GM23338 (cell line): ENCODE measurements at regions not wholly inside any gene's neighbourhood (a gene's known extent, or its start where the extent isn't known, plus 50 kb on each side); places are given as distances from the start of the nearest gene placed in this dataset.

Experiments used
- ATAC-seq: fragments of 200-7000 bp; cut with Tn5 transposase; 3 replicates; pipeline ENCODE4 v1.9.1; 2020
- DNase-seq: peaks from one replicate; pipeline ENCODE4 v3.0.0-alpha.2; 2015; ENCODE audit warnings: low spot score
- H2AFZ ChIP-seq: fragments of 200-600 bp; sonication (generic); 2 replicates; pipeline ENCODE4 v1.8.0; 2016; ENCODE audit warnings: antibody characterized with exemption, mild to moderate bottlenecking, moderate library complexity
- H3F3A ChIP-seq: fragments of 200-600 bp; sonication (generic); replicated peaks from 2 replicates; pipeline ENCODE4 v1.8.0; 2017; ENCODE audit warnings: antibody characterized with exemption, mixed run types, low read depth
- H3K27ac ChIP-seq: fragments of 200-600 bp; sonication (generic); 2 replicates; pipeline ENCODE4 v1.6.1; 2016; ENCODE audit warnings: low read depth
- H3K27me3 ChIP-seq: fragments of 200-600 bp; sonication (generic); 2 replicates; pipeline ENCODE4 v1.8.0; 2016; ENCODE audit warnings: mild to moderate bottlenecking, mixed run types, moderate library complexity; ENCODE audit not compliant: insufficient read depth
- H3K36me3 ChIP-seq: fragments of 200-600 bp; sonication (generic); 2 replicates; pipeline ENCODE4 v1.8.0; 2016; ENCODE audit warnings: mild to moderate bottlenecking; ENCODE audit not compliant: insufficient read depth
- H3K4me1 ChIP-seq: fragments of 200-600 bp; sonication (generic); 2 replicates; pipeline ENCODE4 v1.8.0; 2016; ENCODE audit warnings: mild to moderate bottlenecking, moderate library complexity; ENCODE audit not compliant: insufficient read depth
- H3K4me2 ChIP-seq: fragments of 200-600 bp; sonication (generic); 2 replicates; pipeline ENCODE4 v1.7.1; 2017; ENCODE audit warnings: mixed run types
- H3K4me3 ChIP-seq: fragments of 200-600 bp; sonication (generic); 2 replicates; pipeline ENCODE4 v1.6.1; 2016; ENCODE audit warnings: mixed run types
- H3K79me2 ChIP-seq: fragments of 200-600 bp; sonication (generic); replicated peaks from 2 replicates; pipeline ENCODE4 v1.8.0; 2017; ENCODE audit warnings: mild to moderate bottlenecking; ENCODE audit not compliant: insufficient read depth
- H3K9me2 ChIP-seq: fragments of 200-600 bp; sonication (generic); 2 replicates; pipeline ENCODE4 v1.8.0; 2017; ENCODE audit not compliant: insufficient read depth
- H4K20me1 ChIP-seq: fragments of 200-600 bp; sonication (generic); replicated peaks from 2 replicates; pipeline ENCODE4 v1.8.0; 2017; ENCODE audit warnings: mild to moderate bottlenecking; ENCODE audit not compliant: insufficient read depth
- H3K27ac Mint-ChIP-seq: 2 replicates; pipeline ENCODE4 v1.8.0; 2020; ENCODE audit warnings: inconsistent platforms, mild to moderate bottlenecking, moderate library complexity, mixed read lengths
- H3K27me3 Mint-ChIP-seq: 3 replicates; pipeline ENCODE4 v1.8.0; 2022; ENCODE audit warnings: low read depth, mild to moderate bottlenecking, moderate library complexity, mixed read lengths, inconsistent platforms; ENCODE audit not compliant: insufficient read depth, poor library complexity
- H3K36me3 Mint-ChIP-seq: 3 replicates; pipeline ENCODE4 v1.8.0; 2021; ENCODE audit warnings: low read depth, mild to moderate bottlenecking, inconsistent platforms, moderate library complexity, mixed read lengths
- H3K4me1 Mint-ChIP-seq: 3 replicates; pipeline ENCODE4 v1.8.0; 2020; ENCODE audit warnings: mild to moderate bottlenecking, inconsistent platforms, mixed read lengths
- H3K4me3 Mint-ChIP-seq: 3 replicates; pipeline ENCODE4 v1.8.0; 2021; ENCODE audit warnings: moderate library complexity, mild to moderate bottlenecking, inconsistent platforms, mixed read lengths
- H3K9me3 Mint-ChIP-seq: 3 replicates; pipeline ENCODE4 v1.8.0; 2020; ENCODE audit warnings: moderate library complexity, mild to moderate bottlenecking, inconsistent platforms, mixed read lengths
- CREB1 ChIP-seq: fragments of 250-450 bp; sonication (Bioruptor Pico); IDR thresholded peaks from 2 replicates; pipeline ENCODE4 v1.5.0; 2020; ENCODE audit warnings: low read depth, mild to moderate bottlenecking, moderate library complexity
- EZH2phosphoT487 ChIP-seq: fragments of 200-600 bp; sonication (generic); IDR thresholded peaks from one replicate; pipeline ENCODE4 v1.8.1; 2018; ENCODE audit warnings: antibody characterized with exemption; ENCODE audit not compliant: unreplicated experiment
- JUNB ChIP-seq: IDR thresholded peaks from one replicate; pipeline ENCODE4 v1.6.1; 2016; ENCODE audit warnings: antibody characterized with exemption; ENCODE audit not compliant: unreplicated experiment
- NANOG ChIP-seq: IDR thresholded peaks from 2 replicates; pipeline ENCODE4 v1.6.1; 2016; ENCODE audit warnings: antibody characterized with exemption, borderline replicate concordance
- POLR2AphosphoS5 ChIP-seq: IDR thresholded peaks from 2 replicates; pipeline ENCODE4 v1.6.1; 2016; ENCODE audit warnings: antibody characterized with exemption, low read depth
- REST ChIP-seq: IDR thresholded peaks from one replicate; pipeline ENCODE4 v1.6.1; 2018; ENCODE audit warnings: antibody characterized with exemption; ENCODE audit not compliant: unreplicated experiment
- STAT1 ChIP-seq: IDR thresholded peaks from one replicate; pipeline ENCODE4 v1.6.1; 2016; ENCODE audit warnings: antibody characterized with exemption; ENCODE audit not compliant: unreplicated experiment
- ZNF114 ChIP-seq: fragments of 250-450 bp; sonication (Bioruptor Pico); IDR thresholded peaks from 2 replicates; pipeline ENCODE4 v1.5.0; 2020; ENCODE audit warnings: mild to moderate bottlenecking, moderate library complexity
- ZNF331 ChIP-seq: fragments of 250-450 bp; sonication (Bioruptor Pico); IDR thresholded peaks from 2 replicates; pipeline ENCODE4 v1.5.0; 2020; ENCODE audit warnings: low read depth, mild to moderate bottlenecking, moderate library complexity
- TF ChIP-seq, protein P1 (sequence below): IDR thresholded peaks from 2 replicates; pipeline ENCODE4 v1.6.1; 2016; ENCODE audit warnings: antibody characterized with exemption
- TF ChIP-seq, protein P2 (sequence below): fragments of 250-450 bp; sonication (Bioruptor Pico); IDR thresholded peaks from 2 replicates; pipeline ENCODE4 v1.5.0; 2020; ENCODE audit warnings: mild to moderate bottlenecking, moderate library complexity
- TF ChIP-seq, protein P3 (sequence below), 2 experiments: fragments of 200-600 bp in 1 of 2; sonication (generic) in 1 of 2; conservative IDR thresholded peaks; 2 replicates each; pipeline versions ENCODE4 v1.5.1 to v1.6.1; 2016 to 2017; ENCODE audit warnings: antibody characterized with exemption in 2 of 2, low read depth in 2 of 2, mild to moderate bottlenecking in 2 of 2, moderate library complexity in 1 of 2

GRCh38 chr6:168823397-168824212 is 382.6 kb downstream of the SMOC2 start (continued):
- no peak for TF ChIP-seq REST
- no peak for TF ChIP-seq NANOG
- no peak for TF ChIP-seq ZNF331 (CRISPR knock-in tag)
- TF ChIP-seq CREB1, result no peak
- no peak for TF ChIP-seq STAT1
- TF ChIP-seq, protein P1, sequence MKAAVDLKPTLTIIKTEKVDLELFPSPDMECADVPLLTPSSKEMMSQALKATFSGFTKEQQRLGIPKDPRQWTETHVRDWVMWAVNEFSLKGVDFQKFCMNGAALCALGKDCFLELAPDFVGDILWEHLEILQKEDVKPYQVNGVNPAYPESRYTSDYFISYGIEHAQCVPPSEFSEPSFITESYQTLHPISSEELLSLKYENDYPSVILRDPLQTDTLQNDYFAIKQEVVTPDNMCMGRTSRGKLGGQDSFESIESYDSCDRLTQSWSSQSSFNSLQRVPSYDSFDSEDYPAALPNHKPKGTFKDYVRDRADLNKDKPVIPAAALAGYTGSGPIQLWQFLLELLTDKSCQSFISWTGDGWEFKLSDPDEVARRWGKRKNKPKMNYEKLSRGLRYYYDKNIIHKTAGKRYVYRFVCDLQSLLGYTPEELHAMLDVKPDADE, result no peak

GRCh38 chr6:168822376-168822775 is 381.4 kb downstream of the SMOC2 start:
- Mint-ChIP-seq H3K9me3 (no peaks in the 10 kb centered on the region; the same call in 2 of the 3 replicates), H3K27ac (no peak overlapping the region), H3K4me3 (no peak overlapping the region), H3K4me1 (peaks cover 16% of the 10 kb centered on the region), H3K27me3 (peaks cover 5% of the 10 kb centered on the region), H3K36me3 (no peaks in the 10 kb centered on the region)
- Histone ChIP-seq H3K79me2 (no peaks in the 10 kb centered on the region), H3K4me2 (no peak overlapping the region), H3F3A (no peaks in the 10 kb centered on the region), H3K27ac (no peak overlapping the region), H3K4me1 (no peaks in the 10 kb centered on the region; the same call in 1 of the 2 replicates), H3K9me2 (no peaks in the 10 kb centered on the region), H2AFZ (no peak overlapping the region), H3K4me3 (no peak overlapping the region), H4K20me1 (no peaks in the 10 kb centered on the region), H3K36me3 (no peaks in the 10 kb centered on the region), H3K27me3 (no peaks in the 10 kb centered on the region)
- DNase-seq (no peak), ATAC-seq (no peak)
- no peak for TF ChIP-seq POLR2AphosphoS5
- TF ChIP-seq JUNB, result no peak
- TF ChIP-seq CREB1, result no peak
- TF ChIP-seq, protein P2, sequence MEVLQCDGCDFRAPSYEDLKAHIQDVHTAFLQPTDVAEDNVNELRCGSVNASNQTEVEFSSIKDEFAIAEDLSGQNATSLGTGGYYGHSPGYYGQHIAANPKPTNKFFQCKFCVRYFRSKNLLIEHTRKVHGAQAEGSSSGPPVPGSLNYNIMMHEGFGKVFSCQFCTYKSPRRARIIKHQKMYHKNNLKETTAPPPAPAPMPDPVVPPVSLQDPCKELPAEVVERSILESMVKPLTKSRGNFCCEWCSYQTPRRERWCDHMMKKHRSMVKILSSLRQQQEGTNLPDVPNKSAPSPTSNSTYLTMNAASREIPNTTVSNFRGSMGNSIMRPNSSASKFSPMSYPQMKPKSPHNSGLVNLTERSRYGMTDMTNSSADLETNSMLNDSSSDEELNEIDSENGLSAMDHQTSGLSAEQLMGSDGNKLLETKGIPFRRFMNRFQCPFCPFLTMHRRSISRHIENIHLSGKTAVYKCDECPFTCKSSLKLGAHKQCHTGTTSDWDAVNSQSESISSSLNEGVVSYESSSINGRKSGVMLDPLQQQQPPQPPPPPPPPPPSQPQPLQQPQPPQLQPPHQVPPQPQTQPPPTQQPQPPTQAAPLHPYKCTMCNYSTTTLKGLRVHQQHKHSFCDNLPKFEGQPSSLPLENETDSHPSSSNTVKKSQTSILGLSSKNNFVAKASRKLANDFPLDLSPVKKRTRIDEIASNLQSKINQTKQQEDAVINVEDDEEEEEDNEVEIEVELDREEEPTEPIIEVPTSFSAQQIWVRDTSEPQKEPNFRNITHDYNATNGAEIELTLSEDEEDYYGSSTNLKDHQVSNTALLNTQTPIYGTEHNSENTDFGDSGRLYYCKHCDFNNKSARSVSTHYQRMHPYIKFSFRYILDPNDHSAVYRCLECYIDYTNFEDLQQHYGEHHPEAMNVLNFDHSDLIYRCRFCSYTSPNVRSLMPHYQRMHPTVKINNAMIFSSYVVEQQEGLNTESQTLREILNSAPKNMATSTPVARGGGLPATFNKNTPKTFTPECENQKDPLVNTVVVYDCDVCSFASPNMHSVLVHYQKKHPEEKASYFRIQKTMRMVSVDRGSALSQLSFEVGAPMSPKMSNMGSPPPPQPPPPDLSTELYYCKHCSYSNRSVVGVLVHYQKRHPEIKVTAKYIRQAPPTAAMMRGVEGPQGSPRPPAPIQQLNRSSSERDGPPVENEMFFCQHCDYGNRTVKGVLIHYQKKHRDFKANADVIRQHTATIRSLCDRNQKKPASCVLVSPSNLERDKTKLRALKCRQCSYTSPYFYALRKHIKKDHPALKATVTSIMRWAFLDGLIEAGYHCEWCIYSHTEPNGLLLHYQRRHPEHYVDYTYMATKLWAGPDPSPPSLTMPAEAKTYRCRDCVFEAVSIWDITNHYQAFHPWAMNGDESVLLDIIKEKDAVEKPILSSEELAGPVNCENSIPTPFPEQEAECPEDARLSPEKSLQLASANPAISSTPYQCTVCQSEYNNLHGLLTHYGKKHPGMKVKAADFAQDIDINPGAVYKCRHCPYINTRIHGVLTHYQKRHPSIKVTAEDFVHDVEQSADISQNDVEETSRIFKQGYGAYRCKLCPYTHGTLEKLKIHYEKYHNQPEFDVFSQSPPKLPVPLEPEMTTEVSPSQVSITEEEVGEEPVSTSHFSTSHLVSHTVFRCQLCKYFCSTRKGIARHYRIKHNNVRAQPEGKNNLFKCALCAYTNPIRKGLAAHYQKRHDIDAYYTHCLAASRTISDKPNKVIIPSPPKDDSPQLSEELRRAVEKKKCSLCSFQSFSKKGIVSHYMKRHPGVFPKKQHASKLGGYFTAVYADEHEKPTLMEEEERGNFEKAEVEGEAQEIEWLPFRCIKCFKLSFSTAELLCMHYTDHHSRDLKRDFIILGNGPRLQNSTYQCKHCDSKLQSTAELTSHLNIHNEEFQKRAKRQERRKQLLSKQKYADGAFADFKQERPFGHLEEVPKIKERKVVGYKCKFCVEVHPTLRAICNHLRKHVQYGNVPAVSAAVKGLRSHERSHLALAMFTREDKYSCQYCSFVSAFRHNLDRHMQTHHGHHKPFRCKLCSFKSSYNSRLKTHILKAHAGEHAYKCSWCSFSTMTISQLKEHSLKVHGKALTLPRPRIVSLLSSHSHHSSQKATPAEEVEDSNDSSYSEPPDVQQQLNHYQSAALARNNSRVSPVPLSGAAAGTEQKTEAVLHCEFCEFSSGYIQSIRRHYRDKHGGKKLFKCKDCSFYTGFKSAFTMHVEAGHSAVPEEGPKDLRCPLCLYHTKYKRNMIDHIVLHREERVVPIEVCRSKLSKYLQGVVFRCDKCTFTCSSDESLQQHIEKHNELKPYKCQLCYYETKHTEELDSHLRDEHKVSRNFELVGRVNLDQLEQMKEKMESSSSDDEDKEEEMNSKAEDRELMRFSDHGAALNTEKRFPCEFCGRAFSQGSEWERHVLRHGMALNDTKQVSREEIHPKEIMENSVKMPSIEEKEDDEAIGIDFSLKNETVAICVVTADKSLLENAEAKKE (CRISPR knock-in tag), result no peak
- TF ChIP-seq STAT1, result no peak
- TF ChIP-seq EZH2phosphoT487, result no peak
- TF ChIP-seq ZNF114 (CRISPR knock-in tag), result no peak
- TF ChIP-seq, protein P3, sequence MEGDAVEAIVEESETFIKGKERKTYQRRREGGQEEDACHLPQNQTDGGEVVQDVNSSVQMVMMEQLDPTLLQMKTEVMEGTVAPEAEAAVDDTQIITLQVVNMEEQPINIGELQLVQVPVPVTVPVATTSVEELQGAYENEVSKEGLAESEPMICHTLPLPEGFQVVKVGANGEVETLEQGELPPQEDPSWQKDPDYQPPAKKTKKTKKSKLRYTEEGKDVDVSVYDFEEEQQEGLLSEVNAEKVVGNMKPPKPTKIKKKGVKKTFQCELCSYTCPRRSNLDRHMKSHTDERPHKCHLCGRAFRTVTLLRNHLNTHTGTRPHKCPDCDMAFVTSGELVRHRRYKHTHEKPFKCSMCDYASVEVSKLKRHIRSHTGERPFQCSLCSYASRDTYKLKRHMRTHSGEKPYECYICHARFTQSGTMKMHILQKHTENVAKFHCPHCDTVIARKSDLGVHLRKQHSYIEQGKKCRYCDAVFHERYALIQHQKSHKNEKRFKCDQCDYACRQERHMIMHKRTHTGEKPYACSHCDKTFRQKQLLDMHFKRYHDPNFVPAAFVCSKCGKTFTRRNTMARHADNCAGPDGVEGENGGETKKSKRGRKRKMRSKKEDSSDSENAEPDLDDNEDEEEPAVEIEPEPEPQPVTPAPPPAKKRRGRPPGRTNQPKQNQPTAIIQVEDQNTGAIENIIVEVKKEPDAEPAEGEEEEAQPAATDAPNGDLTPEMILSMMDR (conservative IDR thresholded peaks at IDR 0.05; ENCODE audit: low read depth in 2 of 2), result no peak
